T-helper 2 cell (primary cell): ENCODE measurements at regions not wholly inside any gene's neighbourhood (a gene's known extent, or its start where the extent isn't known, plus 50 kb on each side); places are given as distances from the start of the nearest gene placed in this dataset.

Experiments used
- DNase-seq, 5 experiments: peaks; one replicate each; pipeline versions ENCODE4 v3.0.0 to v3.0.0-alpha.2; 2012 to 2022

- DNase-seq: no peak
These were observed 115.9 kb downstream of the LY86 start for GRCh38 chr6:6704103-6705060.

GRCh38 chr6:6705061-6705425 is 116.5 kb downstream of the LY86 start:
- no peak for DNase-seq

- no peak for DNase-seq
These were observed 117.6 kb downstream of the LY86 start for GRCh38 chr6:6705915-6706675.

GRCh38 chr6:6707143-6707542 is 118.6 kb downstream of the LY86 start:
- DNase-seq: no peak

GRCh38 chr6:6709106-6709505 is 120.6 kb downstream of the LY86 start:
- no peak for DNase-seq

- no peak for DNase-seq
These were observed 122.7 kb downstream of the LY86 start for GRCh38 chr6:6711031-6711785.

- DNase-seq: peak in 2 of 5 experiments; percentile 9 to 18
These were observed 123.4 kb downstream of the LY86 start for GRCh38 chr6:6711832-6712448.

- no peak for DNase-seq
These were observed 124.2 kb downstream of the LY86 start for GRCh38 chr6:6712449-6713403.

- DNase-seq: no peak
These were observed 125.1 kb downstream of the LY86 start for GRCh38 chr6:6713657-6714056.

GRCh38 chr6:6714118-6714897 is 125.8 kb downstream of the LY86 start:
- no peak for DNase-seq

GRCh38 chr6:6714953-6715352 is 126.4 kb downstream of the LY86 start:
- no peak for DNase-seq

- DNase-seq: no peak
These were observed 126.9 kb downstream of the LY86 start for GRCh38 chr6:6715465-6715864.

GRCh38 chr6:6716998-6717763 is 128.7 kb downstream of the LY86 start:
- DNase-seq: no peak

- no peak for DNase-seq
These were observed 129.4 kb downstream of the LY86 start for GRCh38 chr6:6717953-6718352.

GRCh38 chr6:6721606-6722005 is 133.1 kb downstream of the LY86 start:
- no peak for DNase-seq

GRCh38 chr6:6722195-6722594 is 133.7 kb downstream of the LY86 start:
- no peak for DNase-seq

- DNase-seq: no peak
These were observed 134.8 kb downstream of the LY86 start for GRCh38 chr6:6723361-6723760.

- no peak for DNase-seq
These were observed 135.5 kb downstream of the LY86 start for GRCh38 chr6:6723921-6724538.
